Esophagus muscularis mucosa (tissue), 4 donors: ENCODE measurements at regions not wholly inside any gene's neighbourhood (a gene's known extent, or its start where the extent isn't known, plus 50 kb on each side); places are given as distances from the start of the nearest gene placed in this dataset.

Source experiments
- DNase-seq: peaks from one replicate; pipeline ENCODE4 v3.0.0-alpha.2; 2017; ENCODE audit errors: extremely low spot score
- H3K27ac ChIP-seq, 4 donors: fragments of 200-600 bp; sonication (generic); replicated peaks in 1 of 4; 1 replicate in 3 of 4; 2 replicates in 1 of 4; pipeline ENCODE4 v1.5.1; 2016 to 2019; ENCODE audit warnings: mild to moderate bottlenecking in 1 of 4
- H3K27me3 ChIP-seq, 4 donors: fragments of 200-600 bp; sonication (generic); one replicate each; pipeline versions ENCODE4 v1.5.1 to v1.6.0; 2016 to 2019
- H3K36me3 ChIP-seq, 4 donors: fragments of 200-600 bp; sonication (generic); one replicate each; pipeline ENCODE4 v1.5.1; 2016 to 2019
- H3K4me1 ChIP-seq, 4 donors: fragments of 200-600 bp; sonication (generic); one replicate each; pipeline ENCODE4 v1.5.1; 2016 to 2019
- H3K4me3 ChIP-seq, 4 donors: fragments of 200-600 bp; sonication (generic); 1 replicate in 2 of 4; 2 replicates in 2 of 4; pipeline ENCODE4 v1.5.1; 2016 to 2019; ENCODE audit warnings: mild to moderate bottlenecking in 4 of 4, moderate library complexity in 1 of 4
- H3K9me3 ChIP-seq, 4 donors: fragments of 200-600 bp; sonication (generic); 1 replicate in 3 of 4; 2 replicates in 1 of 4; pipeline ENCODE4 v1.5.1; 2016 to 2019
- CTCF ChIP-seq, 3 experiments: fragments of 200-600 bp in 2 of 3; fragments of 450-650 bp in 1 of 3; sonication (generic) in 2 of 3; IDR thresholded peaks; one replicate each; pipeline ENCODE4 v1.5.1; 2017 to 2019; ENCODE audit warnings: antibody characterized with exemption in 3 of 3, mild to moderate bottlenecking in 2 of 3, moderate library complexity in 1 of 3
- EP300 ChIP-seq: sonication (generic); formaldehyde crosslinking; IDR thresholded peaks from one replicate; pipeline ENCODE4 v1.6.1; 2017; ENCODE audit warnings: antibody characterized with exemption
- POLR2A ChIP-seq: fragments of 450-650 bp; IDR thresholded peaks from one replicate; pipeline ENCODE4 v1.6.1; 2017; ENCODE audit warnings: antibody characterized with exemption, moderate library complexity, mild to moderate bottlenecking, low read depth
- POLR2AphosphoS5 ChIP-seq, 2 donors: sonication (generic); formaldehyde crosslinking; IDR thresholded peaks; one replicate each; pipeline ENCODE4 v1.6.1; 2017; ENCODE audit warnings: antibody characterized with exemption in 2 of 2
- WGBS: methylation state at CpG from one replicate; pipeline ENCODE4 v1.1.5; 2018; 5-methylcytosine and 5-hydroxymethylcytosine counted together
- intact Hi-C: fragments of 100-400 bp; cut with DNase I; formaldehyde crosslinking; loops from one replicate; pipeline ENCODE4 v1.15.1; 2023

GRCh38 chrX:139187738-139188137 is 342.8 kb upstream of the F9 start:
- TF ChIP-seq POLR2AphosphoS5 (IDR thresholded peaks at IDR 0.05) (no peak), POLR2A (no peak), CTCF (IDR thresholded peaks at IDR 0.05) (no peak), EP300 (no peak)
- intact Hi-C loops, result no loop called here

GRCh38 chrX:139186991-139187390 is 343.5 kb upstream of the F9 start:
- Histone ChIP-seq H3K36me3 (no peaks in the 10 kb centered on the region), H3K4me3 (no peak overlapping the region), H3K27me3 (no peaks in the 10 kb centered on the region), H3K4me1 (no peaks in the 10 kb centered on the region), H3K9me3 (no peaks in the 10 kb centered on the region), H3K27ac (no peak overlapping the region)
- TF ChIP-seq CTCF (IDR thresholded peaks at IDR 0.05) (no peak), EP300 (no peak), POLR2AphosphoS5 (IDR thresholded peaks at IDR 0.05) (no peak), POLR2A (no peak)
- WGBS, result 21% methylated on average over 1 of the region's 1 CpG
- no peak for DNase-seq
- intact Hi-C loops, result no loop called here

More at GRCh38 chrX:139187738-139188137, 342.8 kb upstream of the F9 start:
- Histone ChIP-seq H3K27ac (no peak overlapping the region), H3K4me3 (no peak overlapping the region), H3K27me3 (no peaks in the 10 kb centered on the region), H3K36me3 (no peaks in the 10 kb centered on the region), H3K4me1 (no peaks in the 10 kb centered on the region), H3K9me3 (no peaks in the 10 kb centered on the region)
- WGBS, result 86% methylated on average over 4 of the region's 4 CpGs
- no peak for DNase-seq

GRCh38 chrX:139179592-139179991 is 350.9 kb upstream of the F9 start:
- H3K36me3 ChIP-seq, result no peaks in the 10 kb centered on the region
- TF ChIP-seq CTCF (IDR thresholded peaks at IDR 0.05), result no peak
- TF ChIP-seq POLR2A, result no peak
- TF ChIP-seq POLR2AphosphoS5 (IDR thresholded peaks at IDR 0.05), result no peak
- no peak for TF ChIP-seq EP300
- no peaks in the 10 kb centered on the region for H3K4me1 ChIP-seq
- H3K9me3 ChIP-seq, result peaks cover 0 to 7% (median 0%) of the 10 kb centered on the region in 4 donors
- DNase-seq, result no peak
- WGBS, result 73% methylated on average over 1 of the region's 1 CpG
- H3K4me3 ChIP-seq, result no peak overlapping the region
- no peak overlapping the region for H3K27ac ChIP-seq
- intact Hi-C loops, result no loop called here
- H3K27me3 ChIP-seq, result no peaks in the 10 kb centered on the region

- H3K4me3 ChIP-seq, result no peak overlapping the region
- no peak for TF ChIP-seq CTCF (IDR thresholded peaks at IDR 0.05)
- TF ChIP-seq POLR2A, result no peak
- no peak for TF ChIP-seq EP300
- TF ChIP-seq POLR2AphosphoS5 (IDR thresholded peaks at IDR 0.05), result no peak
These were observed 351.6 kb upstream of the F9 start for GRCh38 chrX:139178980-139179379.

GRCh38 chrX:139172731-139173130 is 357.8 kb upstream of the F9 start:
- no peak overlapping the region for H3K27ac ChIP-seq
- H3K9me3 ChIP-seq, result peaks cover 0 to 7% (median 0%) of the 10 kb centered on the region in 4 donors
- H3K27me3 ChIP-seq, result no peaks in the 10 kb centered on the region
- TF ChIP-seq CTCF (IDR thresholded peaks at IDR 0.05) (no peak), EP300 (no peak), POLR2AphosphoS5 (IDR thresholded peaks at IDR 0.05) (no peak), POLR2A (no peak)
- no peak overlapping the region for H3K4me3 ChIP-seq
- intact Hi-C loops, result no loop called here
- H3K36me3 ChIP-seq, result no peaks in the 10 kb centered on the region
- 72% methylated on average over 1 of the region's 1 CpG for WGBS
- H3K4me1 ChIP-seq, result no peaks in the 10 kb centered on the region
- DNase-seq, result no peak

More at GRCh38 chrX:139178980-139179379, 351.6 kb upstream of the F9 start:
- H3K9me3 ChIP-seq, result peaks cover 0 to 7% (median 0%) of the 10 kb centered on the region in 4 donors
- no peaks in the 10 kb centered on the region for H3K4me1 ChIP-seq
- WGBS, result 77% methylated on average over 4 of the region's 4 CpGs
- H3K27ac ChIP-seq, result no peak overlapping the region
- H3K27me3 ChIP-seq, result no peaks in the 10 kb centered on the region
- intact Hi-C loops, result no loop called here
- DNase-seq, result no peak
- H3K36me3 ChIP-seq, result no peaks in the 10 kb centered on the region
